ENCODE measurements at regions not wholly inside any gene's neighbourhood (a gene's known extent, or its start where the extent isn't known, plus 50 kb on each side); places are given as distances from the start of the nearest gene placed in this dataset.

- DNase-seq (ENCODE audit: low read depth) = no peak
- H3K4me3 ChIP-seq (ENCODE audit: low read depth, low read length) = no peak overlapping the region
- TF ChIP-seq CTCF (IDR thresholded peaks at IDR 0.05; ENCODE audit: insufficient read depth, low read length) = no peak
These were observed 123.8 kb upstream of the CCDC179 start for GRCh38 chr11:22984045-22984444.

- no peak for TF ChIP-seq CTCF (IDR thresholded peaks at IDR 0.05; ENCODE audit: insufficient read depth, low read length)
- H3K4me3 ChIP-seq (ENCODE audit: low read depth, low read length) = no peak overlapping the region
- DNase-seq (ENCODE audit: low read depth) = no peak
These were observed 129.1 kb upstream of the CCDC179 start for GRCh38 chr11:22989371-22989770.

DNA sequence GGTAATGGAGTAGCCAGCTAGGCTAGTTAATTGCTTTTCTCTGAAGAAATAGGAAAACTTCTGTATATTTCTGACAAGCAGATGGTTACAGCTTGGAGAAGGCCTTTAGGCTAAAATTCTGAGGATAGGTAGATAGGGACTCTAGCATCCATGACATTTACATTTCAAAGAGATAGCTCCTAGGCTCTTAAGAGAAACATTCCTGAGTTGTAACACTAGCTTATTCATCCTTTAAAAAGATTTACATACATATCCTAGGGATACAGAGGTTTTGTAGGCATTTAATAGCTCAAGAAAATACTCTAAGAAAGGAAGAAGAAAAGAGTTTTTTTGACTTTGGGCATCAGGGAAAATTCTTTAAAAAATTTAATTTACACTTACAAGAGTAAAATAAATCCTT lies 130.9 kb upstream of the CCDC179 start:
- TF ChIP-seq CTCF (IDR thresholded peaks at IDR 0.05; ENCODE audit: insufficient read depth, low read length) = no peak
- H3K4me3 ChIP-seq (ENCODE audit: low read depth, low read length) = no peak overlapping the region
- DNase-seq (ENCODE audit: low read depth) = no peak

GRCh38 chr11:23006730-23007129 lies 146.5 kb upstream of the CCDC179 start:
- TF ChIP-seq CTCF (IDR thresholded peaks at IDR 0.05; ENCODE audit: insufficient read depth, low read length) = no peak
- DNase-seq (ENCODE audit: low read depth) = no peak
- no peak overlapping the region for H3K4me3 ChIP-seq (ENCODE audit: low read depth, low read length)

DNA sequence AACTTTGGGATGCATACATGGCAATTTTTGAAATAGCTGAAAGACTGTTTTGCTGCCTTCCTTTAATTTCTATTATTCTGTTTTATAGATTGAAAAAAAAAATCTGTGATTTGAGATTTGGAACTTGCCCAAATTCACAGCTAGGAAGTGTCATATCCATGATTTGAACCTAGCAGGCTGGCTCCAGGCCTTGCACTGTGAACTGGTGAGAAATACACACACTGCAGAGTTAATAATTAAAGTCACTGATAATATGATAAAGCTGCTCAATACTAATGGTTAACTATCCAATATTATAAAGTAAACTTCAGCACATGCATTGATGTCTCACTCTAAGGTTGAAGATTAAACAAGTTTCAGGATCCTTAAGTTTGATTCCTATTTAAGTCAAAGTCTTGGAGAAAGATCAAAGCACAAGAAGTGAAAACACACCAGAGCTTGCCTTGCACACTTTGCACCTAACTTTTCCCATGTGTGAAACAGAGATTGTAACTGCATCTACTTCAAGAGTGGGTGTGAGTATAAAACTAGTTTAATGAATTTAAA lies 150.6 kb upstream of the CCDC179 start:
- DNase-seq (ENCODE audit: low read depth) = no peak
- TF ChIP-seq CTCF (IDR thresholded peaks at IDR 0.05; ENCODE audit: insufficient read depth, low read length) = no peak

GRCh38 chr11:23012930-23013329 lies 152.7 kb upstream of the CCDC179 start:
- DNase-seq (ENCODE audit: low read depth) = no peak
- H3K4me3 ChIP-seq (ENCODE audit: low read depth, low read length) = no peak overlapping the region
- no peak for TF ChIP-seq CTCF (IDR thresholded peaks at IDR 0.05; ENCODE audit: insufficient read depth, low read length)

More for the DNA sequence above, 150.6 kb upstream of the CCDC179 start:
- H3K4me3 ChIP-seq (ENCODE audit: low read depth, low read length) = no peak overlapping the region

- DNase-seq (ENCODE audit: low read depth) = no peak
- TF ChIP-seq CTCF (IDR thresholded peaks at IDR 0.05; ENCODE audit: insufficient read depth, low read length) = no peak
These were observed 153.2 kb upstream of the CCDC179 start for GRCh38 chr11:23013509-23013908.

More at GRCh38 chr11:23013509-23013908, 153.2 kb upstream of the CCDC179 start:
- H3K4me3 ChIP-seq (ENCODE audit: low read depth, low read length) = no peak overlapping the region

Data from fibroblast of the aortic adventitia (primary cell).